Fibroblast of villous mesenchyme (primary cell): ENCODE measurements at regions not wholly inside any gene's neighbourhood (a gene's known extent, or its start where the extent isn't known, plus 50 kb on each side); places are given as distances from the start of the nearest gene placed in this dataset.
A peak's percentile ranks its signal among the peaks of the same experiment; 100 is the strongest.
"Not testable (repeated sequence)": the region's sequence is repeated elsewhere in the genome, so short reads cannot be mapped to it uniquely, and the experiment has no call there.

Source experiments
- DNase-seq: peaks from one replicate; pipeline ENCODE4 v3.0.0-alpha.2; 2010; ENCODE audit warnings: low read depth
- H3K4me3 ChIP-seq: 2 replicates; pipeline ENCODE4 v1.5.1; 2011; ENCODE audit warnings: low read depth, mild to moderate bottlenecking, low read length
- TF ChIP-seq, protein P1 (sequence below): IDR thresholded peaks from 2 replicates; pipeline ENCODE4 v1.5.1; 2012; ENCODE audit warnings: low read depth, mild to moderate bottlenecking, low read length; ENCODE audit not compliant: insufficient read depth

DNA sequence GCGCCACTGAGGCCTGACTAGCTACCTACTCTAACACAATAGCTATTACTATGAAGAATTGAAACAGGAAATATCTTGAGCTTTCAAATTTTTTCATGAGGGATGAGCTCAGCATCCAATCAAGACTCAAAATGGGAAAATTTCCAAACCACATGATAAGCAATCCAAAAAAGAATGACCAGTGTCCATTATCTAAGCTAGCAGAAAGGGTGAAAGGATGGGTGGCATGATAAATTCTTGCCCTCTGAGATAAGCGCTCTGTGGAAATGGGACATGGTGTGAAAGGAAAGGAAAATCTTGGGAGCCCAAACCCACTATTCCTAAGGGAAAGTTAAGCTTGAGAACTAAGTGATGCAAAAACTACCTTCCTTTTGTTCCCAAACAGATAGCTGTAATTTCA, 170.2 kb upstream of the NREP start:
- no peak overlapping the region for H3K4me3 ChIP-seq
- DNase-seq, result no peak
- TF ChIP-seq, protein P1, sequence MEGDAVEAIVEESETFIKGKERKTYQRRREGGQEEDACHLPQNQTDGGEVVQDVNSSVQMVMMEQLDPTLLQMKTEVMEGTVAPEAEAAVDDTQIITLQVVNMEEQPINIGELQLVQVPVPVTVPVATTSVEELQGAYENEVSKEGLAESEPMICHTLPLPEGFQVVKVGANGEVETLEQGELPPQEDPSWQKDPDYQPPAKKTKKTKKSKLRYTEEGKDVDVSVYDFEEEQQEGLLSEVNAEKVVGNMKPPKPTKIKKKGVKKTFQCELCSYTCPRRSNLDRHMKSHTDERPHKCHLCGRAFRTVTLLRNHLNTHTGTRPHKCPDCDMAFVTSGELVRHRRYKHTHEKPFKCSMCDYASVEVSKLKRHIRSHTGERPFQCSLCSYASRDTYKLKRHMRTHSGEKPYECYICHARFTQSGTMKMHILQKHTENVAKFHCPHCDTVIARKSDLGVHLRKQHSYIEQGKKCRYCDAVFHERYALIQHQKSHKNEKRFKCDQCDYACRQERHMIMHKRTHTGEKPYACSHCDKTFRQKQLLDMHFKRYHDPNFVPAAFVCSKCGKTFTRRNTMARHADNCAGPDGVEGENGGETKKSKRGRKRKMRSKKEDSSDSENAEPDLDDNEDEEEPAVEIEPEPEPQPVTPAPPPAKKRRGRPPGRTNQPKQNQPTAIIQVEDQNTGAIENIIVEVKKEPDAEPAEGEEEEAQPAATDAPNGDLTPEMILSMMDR, result no peak

DNA sequence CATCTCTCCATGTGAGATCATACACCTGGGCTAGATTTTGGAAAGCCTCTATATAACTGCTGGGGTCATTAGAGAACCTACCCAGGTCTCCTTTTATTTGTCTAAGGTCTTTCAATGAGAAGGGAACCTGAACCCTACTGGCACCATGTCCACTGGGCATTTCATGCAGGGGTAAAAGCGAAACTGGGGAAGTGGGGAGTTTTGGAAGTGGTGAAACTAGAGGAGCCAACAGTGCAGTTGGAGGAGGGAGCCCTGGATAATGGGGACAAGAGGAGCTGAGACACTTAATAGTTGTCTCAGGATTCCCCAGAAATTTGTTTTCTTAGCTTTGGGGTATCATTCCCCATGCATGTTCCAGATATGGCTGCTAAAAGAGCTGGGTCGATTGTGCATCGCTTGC, 169.0 kb upstream of the NREP start:
- H3K4me3 ChIP-seq, result no peak overlapping the region
- DNase-seq, result no peak
- TF ChIP-seq, protein P1, result no peak

DNA sequence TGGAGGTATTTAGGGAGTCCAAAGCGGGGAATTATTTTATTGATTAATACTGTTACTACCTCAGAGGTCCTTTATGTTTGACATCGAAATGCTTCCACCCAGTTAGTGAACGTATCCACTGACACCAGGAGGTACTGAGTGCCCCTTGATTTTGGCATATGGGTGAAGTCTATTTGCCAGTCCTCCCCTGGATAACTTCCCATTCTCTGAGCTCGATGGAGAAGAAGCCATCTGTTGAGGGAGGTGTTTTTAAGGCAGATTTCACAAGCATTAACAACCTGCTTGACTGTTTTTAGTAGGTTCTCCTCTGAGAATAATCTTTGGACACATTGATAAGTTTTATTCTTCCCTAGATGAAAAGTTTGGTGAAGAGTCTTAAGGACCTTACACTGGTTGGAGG, 165.3 kb upstream of the NREP start:
- H3K4me3 ChIP-seq, result no peak overlapping the region
- DNase-seq, result no peak
- TF ChIP-seq, protein P1, result no peak

DNA sequence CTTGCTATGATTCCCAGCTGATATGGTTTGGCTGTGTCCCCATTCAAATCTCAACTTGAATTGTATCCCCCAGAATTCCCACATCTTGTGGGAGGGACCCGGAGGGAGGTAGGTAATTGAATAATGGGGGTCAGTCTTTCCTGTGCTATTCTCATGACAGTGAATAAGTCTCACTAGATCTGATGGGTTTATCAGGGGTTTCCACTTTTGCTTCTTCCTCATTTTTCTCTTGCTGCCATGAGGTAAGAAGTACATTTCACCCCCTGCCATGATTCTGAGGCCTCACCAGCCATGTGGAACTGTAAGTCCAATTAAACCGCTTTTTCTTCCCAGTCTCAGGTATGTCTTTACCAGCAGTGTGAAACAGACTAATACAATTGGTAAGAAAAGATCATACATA, 164.7 kb upstream of the NREP start:
- H3K4me3 ChIP-seq, DNase-seq: not testable (repeated sequence)

DNA sequence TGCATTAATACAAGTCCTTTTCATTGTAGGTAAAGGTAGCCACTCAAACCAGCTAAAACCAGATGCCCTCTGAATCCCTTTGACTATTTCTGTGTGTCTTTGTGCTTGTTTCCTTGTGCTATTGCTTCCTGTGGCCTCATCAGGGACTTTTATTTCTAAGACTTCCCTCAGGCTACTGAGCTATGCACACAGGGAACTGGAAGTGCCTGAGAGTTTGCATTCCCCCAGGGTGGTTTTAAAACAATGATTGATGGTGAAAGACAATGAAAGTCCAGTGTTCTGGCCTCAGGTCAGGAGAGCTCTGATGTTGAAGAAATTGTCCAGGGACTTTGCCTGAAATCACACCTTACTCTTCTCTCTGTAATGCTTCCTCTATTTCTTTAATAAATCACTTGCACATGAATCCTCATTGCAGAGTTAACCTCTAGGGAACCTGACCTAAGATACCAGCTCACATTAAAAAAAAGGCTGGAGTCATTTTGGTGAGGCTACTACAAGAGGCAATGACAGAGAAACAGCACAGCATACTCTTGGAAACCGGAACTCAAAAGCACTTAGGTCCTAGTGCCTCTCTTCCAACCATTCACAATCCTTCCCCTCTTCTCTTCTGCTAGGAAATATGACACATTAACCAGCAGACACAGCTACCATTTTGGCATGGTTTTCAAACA, 158.1 kb upstream of the NREP start:
- no peak overlapping the region for H3K4me3 ChIP-seq
- peak; percentile 32 for DNase-seq
- TF ChIP-seq, protein P1, result no peak

DNA sequence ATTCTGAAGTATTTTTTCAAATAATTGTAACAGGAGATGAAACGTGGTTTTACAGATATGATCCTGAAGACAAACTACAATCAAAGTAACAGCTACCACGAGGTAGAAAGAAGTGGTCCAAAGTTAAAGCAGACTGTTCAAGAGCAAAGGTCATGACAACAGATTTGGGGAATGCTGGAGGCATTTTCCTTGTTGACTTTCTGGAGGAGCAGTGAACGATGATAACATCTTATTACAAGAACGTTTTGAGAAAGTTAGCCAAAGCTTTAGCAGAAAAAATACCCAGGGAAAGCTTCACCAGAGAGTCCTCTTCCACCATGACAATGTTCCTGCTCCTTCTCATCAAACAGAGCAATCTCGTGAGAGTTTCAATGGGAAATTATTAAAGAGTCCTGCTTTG, 145.4 kb upstream of the NREP start:
- H3K4me3 ChIP-seq, result no peak overlapping the region
- peak; percentile 74 for DNase-seq
- TF ChIP-seq, protein P1, result no peak

DNA sequence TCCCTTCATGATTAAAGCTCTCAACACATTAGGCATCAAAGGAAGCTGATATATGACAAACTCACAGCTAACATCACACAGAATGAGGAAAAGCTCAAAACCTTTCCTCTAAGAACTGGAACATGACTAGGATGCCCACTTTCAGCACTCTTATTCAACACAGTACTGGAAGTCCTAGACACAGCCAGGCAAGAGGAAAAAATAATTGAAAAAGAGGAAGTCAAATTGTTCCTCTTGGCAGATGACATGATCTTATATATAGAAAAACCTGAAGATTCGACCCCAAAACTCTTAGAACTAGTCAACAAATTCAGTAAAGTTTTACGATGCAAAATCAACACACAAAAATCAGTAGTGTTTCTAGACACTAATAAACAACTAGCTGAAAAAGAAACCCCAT, 144.3 kb upstream of the NREP start:
- no peak for DNase-seq
- TF ChIP-seq, protein P1, result no peak
- no peak overlapping the region for H3K4me3 ChIP-seq
